Esophagus muscularis mucosa (tissue), 4 donors: ENCODE measurements at regions not wholly inside any gene's neighbourhood (a gene's known extent, or its start where the extent isn't known, plus 50 kb on each side); places are given as distances from the start of the nearest gene placed in this dataset.

Source experiments
- DNase-seq: peaks from one replicate; pipeline ENCODE4 v3.0.0-alpha.2; 2017; ENCODE audit errors: extremely low spot score
- H3K27ac ChIP-seq, 4 donors: fragments of 200-600 bp; sonication (generic); replicated peaks in 1 of 4; 1 replicate in 3 of 4; 2 replicates in 1 of 4; pipeline ENCODE4 v1.5.1; 2016 to 2019; ENCODE audit warnings: mild to moderate bottlenecking in 1 of 4
- H3K27me3 ChIP-seq, 4 donors: fragments of 200-600 bp; sonication (generic); one replicate each; pipeline versions ENCODE4 v1.5.1 to v1.6.0; 2016 to 2019
- H3K36me3 ChIP-seq, 4 donors: fragments of 200-600 bp; sonication (generic); one replicate each; pipeline ENCODE4 v1.5.1; 2016 to 2019
- H3K4me1 ChIP-seq, 4 donors: fragments of 200-600 bp; sonication (generic); one replicate each; pipeline ENCODE4 v1.5.1; 2016 to 2019
- H3K4me3 ChIP-seq, 4 donors: fragments of 200-600 bp; sonication (generic); 1 replicate in 2 of 4; 2 replicates in 2 of 4; pipeline ENCODE4 v1.5.1; 2016 to 2019; ENCODE audit warnings: mild to moderate bottlenecking in 4 of 4, moderate library complexity in 1 of 4
- H3K9me3 ChIP-seq, 4 donors: fragments of 200-600 bp; sonication (generic); 1 replicate in 3 of 4; 2 replicates in 1 of 4; pipeline ENCODE4 v1.5.1; 2016 to 2019
- EP300 ChIP-seq: sonication (generic); formaldehyde crosslinking; IDR thresholded peaks from one replicate; pipeline ENCODE4 v1.6.1; 2017; ENCODE audit warnings: antibody characterized with exemption
- POLR2A ChIP-seq: fragments of 450-650 bp; IDR thresholded peaks from one replicate; pipeline ENCODE4 v1.6.1; 2017; ENCODE audit warnings: antibody characterized with exemption, moderate library complexity, mild to moderate bottlenecking, low read depth
- POLR2AphosphoS5 ChIP-seq, 2 donors: sonication (generic); formaldehyde crosslinking; IDR thresholded peaks; one replicate each; pipeline ENCODE4 v1.6.1; 2017; ENCODE audit warnings: antibody characterized with exemption in 2 of 2
- WGBS: methylation state at CpG from one replicate; pipeline ENCODE4 v1.1.5; 2018; 5-methylcytosine and 5-hydroxymethylcytosine counted together
- intact Hi-C: fragments of 100-400 bp; cut with DNase I; formaldehyde crosslinking; loops from one replicate; pipeline ENCODE4 v1.15.1; 2023
- TF ChIP-seq, protein P1 (sequence below), 3 experiments: fragments of 200-600 bp in 2 of 3; fragments of 450-650 bp in 1 of 3; sonication (generic) in 2 of 3; IDR thresholded peaks; one replicate each; pipeline ENCODE4 v1.5.1; 2017 to 2019; ENCODE audit warnings: antibody characterized with exemption in 3 of 3, mild to moderate bottlenecking in 2 of 3, moderate library complexity in 1 of 3

DNA sequence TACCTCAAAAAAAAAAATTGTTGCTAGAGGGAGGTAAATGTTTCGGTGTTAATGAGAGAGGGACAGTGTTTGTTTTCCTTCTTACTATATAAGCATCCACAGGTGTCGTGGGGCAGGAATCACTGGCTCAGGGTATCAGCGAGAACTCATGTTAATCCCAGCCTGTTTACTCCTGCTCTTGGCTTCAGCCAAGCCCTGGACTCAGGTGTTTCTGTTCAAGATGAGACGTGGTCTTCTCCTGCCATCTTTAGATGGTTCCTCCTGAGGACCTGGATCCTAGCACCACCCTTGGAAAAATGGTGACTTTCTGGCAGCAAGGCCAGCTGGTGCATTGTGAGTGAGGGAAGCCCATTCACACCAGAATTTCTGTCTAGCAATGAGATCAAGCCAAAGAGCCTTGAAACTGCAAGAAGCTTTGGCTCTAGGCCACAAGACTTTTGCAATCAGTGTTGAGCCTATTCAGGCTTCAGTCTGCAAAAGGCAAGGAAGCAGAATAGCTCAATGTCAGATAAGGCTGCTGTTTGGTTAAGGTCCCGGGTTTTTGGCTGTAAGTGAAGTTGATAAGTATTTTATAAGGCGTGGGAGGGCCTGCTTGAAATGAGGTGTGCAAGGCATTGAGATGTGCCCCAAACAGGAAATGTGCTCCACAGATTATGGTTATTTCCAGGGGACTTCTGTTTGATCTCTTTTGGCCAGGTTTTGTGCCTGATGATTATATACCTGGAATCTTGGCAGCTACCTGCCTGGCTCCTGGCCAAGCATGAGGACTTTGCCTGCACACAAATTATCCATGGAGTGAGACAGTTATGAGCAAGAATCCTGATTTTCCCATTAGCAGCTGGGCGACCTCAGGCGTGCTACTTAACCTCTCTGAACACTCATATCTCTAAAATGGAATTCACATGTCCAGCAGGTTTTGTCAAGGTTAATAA is 99.8 kb downstream of the TENT4A start:
- Histone ChIP-seq H3K27ac (no peak overlapping the region), H3K9me3 (no peaks in the 10 kb centered on the region), H3K36me3 (no peaks in the 10 kb centered on the region), H3K27me3 (peaks cover 0 to 13% (median 0%) of the 10 kb centered on the region in 4 donors), H3K4me1 (peaks cover 0 to 6% (median 0%) of the 10 kb centered on the region in 4 donors), H3K4me3 (no peak overlapping the region)
- DNase-seq, result peak; percentile 89
- WGBS, result 56% methylated on average over 7 of the region's 8 CpGs
- intact Hi-C loops, result no loop called here
- TF ChIP-seq, protein P1, sequence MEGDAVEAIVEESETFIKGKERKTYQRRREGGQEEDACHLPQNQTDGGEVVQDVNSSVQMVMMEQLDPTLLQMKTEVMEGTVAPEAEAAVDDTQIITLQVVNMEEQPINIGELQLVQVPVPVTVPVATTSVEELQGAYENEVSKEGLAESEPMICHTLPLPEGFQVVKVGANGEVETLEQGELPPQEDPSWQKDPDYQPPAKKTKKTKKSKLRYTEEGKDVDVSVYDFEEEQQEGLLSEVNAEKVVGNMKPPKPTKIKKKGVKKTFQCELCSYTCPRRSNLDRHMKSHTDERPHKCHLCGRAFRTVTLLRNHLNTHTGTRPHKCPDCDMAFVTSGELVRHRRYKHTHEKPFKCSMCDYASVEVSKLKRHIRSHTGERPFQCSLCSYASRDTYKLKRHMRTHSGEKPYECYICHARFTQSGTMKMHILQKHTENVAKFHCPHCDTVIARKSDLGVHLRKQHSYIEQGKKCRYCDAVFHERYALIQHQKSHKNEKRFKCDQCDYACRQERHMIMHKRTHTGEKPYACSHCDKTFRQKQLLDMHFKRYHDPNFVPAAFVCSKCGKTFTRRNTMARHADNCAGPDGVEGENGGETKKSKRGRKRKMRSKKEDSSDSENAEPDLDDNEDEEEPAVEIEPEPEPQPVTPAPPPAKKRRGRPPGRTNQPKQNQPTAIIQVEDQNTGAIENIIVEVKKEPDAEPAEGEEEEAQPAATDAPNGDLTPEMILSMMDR (IDR thresholded peaks at IDR 0.05), result no peak
- no peak for TF ChIP-seq EP300
- TF ChIP-seq POLR2AphosphoS5 (IDR thresholded peaks at IDR 0.05), result no peak
- no peak for TF ChIP-seq POLR2A

DNA sequence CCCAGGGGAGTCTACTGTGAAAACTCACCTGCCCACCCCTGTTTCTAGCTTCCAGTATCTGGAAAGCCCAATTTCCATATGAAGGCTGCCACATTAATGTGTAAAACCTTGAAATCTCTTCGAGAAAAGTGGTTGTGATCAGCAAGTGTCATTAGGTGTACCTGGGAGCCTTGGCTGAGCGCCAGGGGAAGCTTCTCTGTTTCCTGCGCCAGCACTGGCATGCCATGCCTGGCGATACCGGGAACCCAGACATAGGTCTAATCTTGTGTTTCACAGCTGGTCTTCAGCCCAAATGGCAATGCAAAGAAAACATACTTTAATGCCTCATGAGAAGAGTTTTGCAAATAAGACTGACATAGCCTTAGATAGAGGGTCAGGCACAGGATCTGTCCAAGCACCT is 101.6 kb downstream of the TENT4A start:
- Histone ChIP-seq H3K27ac (no peak overlapping the region), H3K36me3 (no peaks in the 10 kb centered on the region), H3K9me3 (no peaks in the 10 kb centered on the region), H3K4me3 (no peak overlapping the region), H3K4me1 (peaks cover 0 to 6% (median 0%) of the 10 kb centered on the region in 4 donors), H3K27me3 (peaks cover 0 to 22% (median 0%) of the 10 kb centered on the region in 4 donors)
- TF ChIP-seq POLR2AphosphoS5 (IDR thresholded peaks at IDR 0.05), result no peak
- no peak for TF ChIP-seq EP300
- TF ChIP-seq POLR2A, result no peak
- TF ChIP-seq, protein P1 (IDR thresholded peaks at IDR 0.05), result no peak
- 93% methylated on average over 5 of the region's 5 CpGs for WGBS
- intact Hi-C loops, result no loop called here
- DNase-seq, result peak; percentile 84

DNA sequence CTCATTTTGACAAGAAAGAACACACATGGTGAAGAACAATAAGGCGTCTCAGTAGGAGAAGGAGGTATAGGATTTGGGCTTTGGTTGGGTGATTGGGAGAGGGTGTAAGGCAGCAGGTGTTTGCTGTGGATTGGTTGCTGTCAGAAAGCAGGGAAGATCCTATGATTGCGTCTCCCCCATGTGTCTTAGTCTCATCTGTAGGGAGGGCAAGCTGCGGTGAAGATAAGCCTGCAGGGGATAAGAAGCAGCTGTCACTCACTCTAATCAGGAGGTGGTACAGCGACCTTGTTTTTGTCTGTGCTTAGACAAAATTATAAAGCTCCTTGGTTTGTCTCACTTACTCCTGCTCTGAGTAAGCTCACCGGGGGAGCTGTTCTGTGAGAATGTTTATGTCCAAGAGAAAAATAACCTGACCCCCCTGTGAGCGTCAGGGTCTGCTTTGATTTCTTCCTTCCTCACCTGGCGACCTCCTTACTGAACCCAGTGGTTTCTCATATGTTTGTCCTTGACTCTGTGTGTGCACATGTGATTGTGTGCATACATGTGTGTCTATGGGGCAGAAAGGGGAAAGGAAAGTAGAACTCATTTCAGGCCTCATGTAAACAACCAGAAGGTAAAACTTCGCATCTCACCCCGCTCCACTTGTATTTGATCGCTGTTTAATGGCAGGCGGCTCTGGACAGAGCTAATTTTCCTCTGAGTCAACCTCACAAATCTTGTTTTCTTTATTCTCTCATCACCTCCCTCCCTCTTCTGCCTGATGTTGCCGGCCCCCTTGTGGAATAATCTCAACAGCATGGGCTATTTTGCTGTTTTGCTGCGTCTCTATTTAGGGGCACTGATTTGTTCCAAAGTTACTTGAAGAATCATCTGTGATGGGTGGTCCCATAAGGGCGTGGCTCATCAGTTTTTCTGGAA is 105.6 kb downstream of the TENT4A start:
- TF ChIP-seq EP300, result no peak
- TF ChIP-seq POLR2AphosphoS5 (IDR thresholded peaks at IDR 0.05), result no peak
- TF ChIP-seq, protein P1 (IDR thresholded peaks at IDR 0.05), result no peak
- TF ChIP-seq POLR2A, result no peak

DNA sequence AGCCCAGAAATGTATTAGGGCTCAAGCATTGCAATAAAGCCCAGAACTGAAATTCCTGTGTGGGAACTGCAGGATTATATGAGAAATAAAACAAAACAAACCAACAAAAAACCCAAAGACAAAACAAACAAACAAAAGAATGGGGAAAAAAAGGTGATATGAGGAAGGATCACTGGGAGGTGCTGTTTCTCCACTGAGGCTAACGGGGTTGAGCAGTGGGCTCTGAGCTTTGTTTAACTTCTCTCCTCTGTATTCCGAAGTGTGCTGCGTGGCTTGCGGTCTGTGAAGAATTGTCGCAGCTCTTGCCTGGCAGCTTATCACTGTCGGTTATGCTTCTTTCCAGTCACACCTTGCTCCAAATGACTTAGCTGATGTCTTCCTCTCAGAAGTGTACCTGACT is 106.3 kb downstream of the TENT4A start:
- peaks cover 0 to 45% (median 0%) of the 10 kb centered on the region in 4 donors for H3K27me3 ChIP-seq
- no peak overlapping the region for H3K4me3 ChIP-seq
- peak; percentile 21 for DNase-seq
- TF ChIP-seq, protein P1 (IDR thresholded peaks at IDR 0.05), result no peak
- no peak for TF ChIP-seq POLR2A
- TF ChIP-seq POLR2AphosphoS5 (IDR thresholded peaks at IDR 0.05), result no peak
- TF ChIP-seq EP300, result no peak
- H3K36me3 ChIP-seq, result no peaks in the 10 kb centered on the region
- no peak overlapping the region for H3K27ac ChIP-seq
- 50% methylated on average over 6 of the region's 6 CpGs for WGBS
- no peaks in the 10 kb centered on the region for H3K4me1 ChIP-seq
- intact Hi-C loops, result no loop called here
- H3K9me3 ChIP-seq, result peaks cover 0 to 16% (median 7%) of the 10 kb centered on the region in 4 donors

More for the DNA sequence above, 105.6 kb downstream of the TENT4A start:
- Histone ChIP-seq H3K4me1 (no peaks in the 10 kb centered on the region), H3K36me3 (no peaks in the 10 kb centered on the region), H3K4me3 (no peak overlapping the region), H3K27me3 (peaks cover 0 to 39% (median 0%) of the 10 kb centered on the region in 4 donors), H3K27ac (no peak overlapping the region), H3K9me3 (peaks cover 0 to 16% (median 7%) of the 10 kb centered on the region in 4 donors)
- DNase-seq, result peak; percentile 75
- 53% methylated on average over 14 of the region's 14 CpGs for WGBS
- intact Hi-C loops, result no loop called here
